GM18499 (cell line): ENCODE measurements at regions not wholly inside any gene's neighbourhood (a gene's known extent, or its start where the extent isn't known, plus 50 kb on each side); places are given as distances from the start of the nearest gene placed in this dataset.
"Not testable (repeated sequence)": the region's sequence is repeated elsewhere in the genome, so short reads cannot be mapped to it uniquely, and the experiment has no call there.

Source experiments
- ATAC-seq: cut with Tn5 transposase; IDR thresholded peaks from one replicate; pipeline ENCODE4 v1.9.1; 2021; ENCODE audit warnings: moderate number of reproducible peaks; ENCODE audit not compliant: insufficient read depth, unreplicated experiment

- no peak for ATAC-seq
Observed at GRCh38 chr6:150681578-150682395, 82.1 kb downstream of the PLEKHG1 start.

GRCh38 chr6:150683320-150683719, 83.6 kb downstream of the PLEKHG1 start:
- no peak for ATAC-seq

GRCh38 chr6:150684161-150684560, 84.5 kb downstream of the PLEKHG1 start:
- no peak for ATAC-seq

GRCh38 chr6:150684714-150685459, 85.2 kb downstream of the PLEKHG1 start:
- no peak for ATAC-seq

GRCh38 chr6:150685860-150686259, 86.2 kb downstream of the PLEKHG1 start:
- no peak for ATAC-seq

GRCh38 chr6:150686566-150686965, 86.9 kb downstream of the PLEKHG1 start:
- ATAC-seq, result no peak

GRCh38 chr6:150687508-150687907, 87.8 kb downstream of the PLEKHG1 start:
- ATAC-seq, result no peak

GRCh38 chr6:150689900-150690590, 90.4 kb downstream of the PLEKHG1 start:
- ATAC-seq, result no peak

- no peak for ATAC-seq
Observed at GRCh38 chr6:150690681-150691080, 91.0 kb downstream of the PLEKHG1 start.

- ATAC-seq, result no peak
Observed at GRCh38 chr6:150691463-150691862, 91.8 kb downstream of the PLEKHG1 start.

- no peak for ATAC-seq
Observed at GRCh38 chr6:150692604-150693003, 92.9 kb downstream of the PLEKHG1 start.

GRCh38 chr6:150694889-150695288, 95.2 kb downstream of the PLEKHG1 start:
- ATAC-seq, result no peak

- no peak for ATAC-seq
Observed at GRCh38 chr6:150695652-150696051, 96.0 kb downstream of the PLEKHG1 start.

GRCh38 chr6:150696190-150696589, 96.5 kb downstream of the PLEKHG1 start:
- no peak for ATAC-seq

GRCh38 chr6:150696918-150697317, 97.2 kb downstream of the PLEKHG1 start:
- not testable (repeated sequence) for ATAC-seq

- ATAC-seq, result no peak
Observed at GRCh38 chr6:150697515-150697914, 97.8 kb downstream of the PLEKHG1 start.

- ATAC-seq, result no peak
Observed at GRCh38 chr6:150698391-150698790, 98.7 kb downstream of the PLEKHG1 start.

GRCh38 chr6:150702675-150703074, 103.0 kb downstream of the PLEKHG1 start:
- ATAC-seq, result no peak

GRCh38 chr6:150704447-150705192, 104.9 kb downstream of the PLEKHG1 start:
- ATAC-seq, result no peak

GRCh38 chr6:150705392-150705791, 105.7 kb downstream of the PLEKHG1 start:
- no peak for ATAC-seq
